GM21367 (cell line): ENCODE measurements at regions not wholly inside any gene's neighbourhood (a gene's known extent, or its start where the extent isn't known, plus 50 kb on each side); places are given as distances from the start of the nearest gene placed in this dataset.

Experiments
- ATAC-seq: cut with Tn5 transposase; IDR thresholded peaks from one replicate; pipeline ENCODE4 v1.9.1; 2021; ENCODE audit not compliant: unreplicated experiment

GRCh38 chr11:95450547-95451123 is 219.6 kb upstream of the SESN3 start:
- ATAC-seq, result no peak

DNA sequence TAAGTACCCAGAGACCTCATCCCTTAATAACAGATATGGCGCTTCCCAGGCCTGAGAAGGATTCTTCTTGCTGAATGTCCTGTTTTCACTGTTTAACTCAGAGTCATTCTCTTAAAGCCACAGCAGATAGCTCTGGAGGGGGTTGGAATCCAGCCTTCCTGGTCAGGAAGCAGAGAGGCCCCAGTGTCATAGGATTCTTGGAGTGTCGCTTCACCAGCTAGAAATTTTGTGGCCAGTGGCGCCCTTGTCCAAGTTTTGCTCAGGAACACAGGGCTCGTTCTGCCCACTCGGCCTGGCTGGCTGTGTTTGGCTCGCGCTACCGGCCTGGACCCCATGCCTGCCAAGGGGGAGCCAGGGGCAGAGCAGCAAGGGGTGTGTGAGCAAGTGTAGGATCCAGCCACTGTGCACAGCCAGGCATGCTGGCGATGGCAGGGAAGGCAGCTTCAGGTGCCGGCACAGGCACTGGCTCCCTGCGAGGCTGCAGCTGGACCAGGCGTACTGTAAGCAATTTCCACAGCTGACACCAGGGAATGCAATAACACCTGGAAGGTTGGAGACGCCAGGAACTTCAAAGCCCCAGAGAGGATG is 214.8 kb upstream of the SESN3 start:
- ATAC-seq, result no peak

GRCh38 chr11:95444309-95445241 is 213.6 kb upstream of the SESN3 start:
- no peak for ATAC-seq

GRCh38 chr11:95443386-95443785 is 212.4 kb upstream of the SESN3 start:
- no peak for ATAC-seq

DNA sequence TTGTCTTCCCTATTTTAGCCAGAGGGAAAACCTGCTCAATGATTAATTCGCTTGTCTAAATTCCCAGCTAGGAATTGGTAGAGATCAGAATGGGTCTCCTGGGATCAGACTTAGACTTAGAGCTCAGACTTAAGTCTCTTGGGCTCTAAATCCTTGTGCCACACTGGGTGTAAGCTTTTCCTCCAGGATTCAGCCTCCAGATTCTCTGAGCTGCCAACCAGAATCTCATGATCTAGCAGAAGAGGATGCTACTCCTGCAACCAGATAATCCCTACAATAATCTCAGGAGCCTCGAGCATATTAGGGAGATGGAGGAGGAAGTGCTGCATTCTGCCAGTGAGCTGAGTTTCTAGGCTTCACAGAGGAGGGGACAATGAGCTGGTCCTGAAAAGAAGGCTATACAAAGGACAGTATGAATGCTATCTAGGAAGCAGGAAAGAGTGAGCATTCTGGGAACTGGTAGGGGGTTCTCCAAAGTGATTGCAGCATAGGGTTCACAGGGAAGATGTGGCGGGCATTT is 211.6 kb upstream of the SESN3 start:
- no peak for ATAC-seq

GRCh38 chr11:95435628-95436353 is 204.8 kb upstream of the SESN3 start:
- no peak for ATAC-seq

- no peak for ATAC-seq
Measured at GRCh38 chr11:95435192-95435591, 204.2 kb upstream of the SESN3 start.

DNA sequence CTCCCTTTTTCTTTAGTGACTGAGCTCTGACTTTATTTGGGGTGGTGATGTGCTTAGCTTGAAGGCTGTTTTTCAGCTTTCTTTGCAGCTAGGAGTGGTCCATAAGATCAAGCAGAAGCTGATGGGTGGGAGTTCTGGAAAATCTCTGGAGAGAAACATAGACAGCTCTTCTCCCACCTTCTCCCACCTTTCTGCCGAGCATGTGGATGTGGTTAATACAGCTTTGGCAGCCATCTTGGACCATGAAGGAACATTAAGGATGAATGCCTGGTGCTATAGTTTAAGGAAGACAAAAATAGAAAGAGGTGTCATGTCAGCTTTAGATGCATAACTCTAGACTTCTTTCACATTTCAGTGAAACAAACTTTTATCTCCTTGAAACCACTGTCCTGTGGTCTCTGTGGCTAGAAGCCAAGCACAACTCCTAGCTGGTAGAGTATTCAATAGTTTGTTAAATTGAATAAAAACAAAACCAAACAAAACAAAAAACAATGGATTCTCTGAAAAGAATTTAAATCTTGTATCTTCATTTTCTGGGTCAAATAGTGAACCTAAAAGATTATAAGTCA is 203.6 kb upstream of the SESN3 start:
- ATAC-seq, result no peak

DNA sequence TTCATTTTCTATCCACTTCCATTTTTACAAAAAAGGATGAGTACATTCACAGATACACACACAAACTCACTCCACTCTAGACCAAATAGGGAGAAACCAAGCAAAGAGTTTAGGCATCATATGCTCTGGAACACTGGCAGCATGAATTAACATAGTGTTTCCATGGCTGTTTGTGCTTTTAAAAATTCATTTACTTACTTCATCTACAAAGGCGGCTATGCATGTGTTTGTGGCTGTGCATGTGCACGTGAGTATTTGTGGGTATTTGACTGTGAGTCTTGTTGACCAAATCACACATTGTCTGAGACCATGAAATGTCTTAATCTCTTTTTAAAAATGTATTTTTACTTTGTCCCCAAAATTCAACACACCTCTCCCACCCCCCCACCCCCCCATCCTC is 203.0 kb upstream of the SESN3 start:
- no peak for ATAC-seq

GRCh38 chr11:95432714-95433503 is 201.9 kb upstream of the SESN3 start:
- no peak for ATAC-seq

DNA sequence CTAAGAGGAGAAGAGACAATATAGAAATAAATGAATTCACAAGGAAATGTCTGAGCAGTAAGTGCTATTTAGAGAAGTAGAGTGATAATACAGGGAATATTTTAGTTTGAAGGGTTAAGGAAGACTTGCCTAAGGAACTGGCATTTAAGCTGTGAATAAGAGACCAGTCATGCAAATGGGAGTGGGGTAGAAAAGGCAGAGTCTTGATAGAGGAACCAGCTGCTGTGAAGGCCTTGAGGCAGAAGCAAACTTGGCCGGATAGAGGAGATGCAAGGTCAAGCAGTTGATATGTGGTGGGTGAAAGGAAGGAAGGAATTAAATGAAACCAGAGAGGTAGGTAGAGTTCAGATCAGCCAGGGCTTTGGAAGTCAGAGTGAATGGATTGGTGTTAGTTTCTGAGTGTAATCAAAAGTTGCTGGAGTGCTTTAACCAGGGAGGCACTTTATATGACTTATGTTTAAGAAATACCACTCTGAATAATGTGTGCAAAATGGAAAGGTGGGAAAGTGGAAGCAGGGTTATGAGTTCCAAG is 198.4 kb upstream of the SESN3 start:
- no peak for ATAC-seq

DNA sequence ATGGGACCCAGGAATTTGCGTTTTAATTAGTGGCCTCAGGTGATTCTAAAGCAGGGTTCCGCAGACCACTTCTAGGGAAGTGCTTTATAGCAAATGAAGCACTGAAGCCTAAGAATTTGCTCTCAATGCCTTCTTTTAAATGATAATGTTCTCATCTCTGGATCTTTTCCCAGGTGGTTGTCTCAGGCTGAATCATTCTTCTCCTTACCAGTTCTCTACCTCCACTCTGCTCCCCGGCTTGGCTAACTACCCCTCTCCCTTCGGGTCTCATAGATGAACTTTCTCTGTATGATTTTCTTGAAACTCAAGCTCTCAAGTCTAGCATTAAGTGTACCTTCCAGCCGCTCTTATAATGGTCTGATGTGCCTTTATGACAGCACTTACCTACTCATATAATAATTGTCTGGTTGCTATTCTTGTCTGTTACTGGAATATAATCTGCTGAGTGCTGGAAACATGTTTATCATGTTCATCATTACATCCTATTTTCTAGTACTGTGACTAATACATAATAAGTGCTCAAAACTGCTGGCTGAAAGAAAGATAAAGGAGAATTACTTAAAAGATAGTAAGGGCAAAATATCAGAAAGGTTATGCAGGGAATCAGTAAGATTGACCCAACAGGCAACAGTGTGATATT is 195.9 kb upstream of the SESN3 start:
- ATAC-seq, result no peak

GRCh38 chr11:95419915-95420314 is 188.9 kb upstream of the SESN3 start:
- ATAC-seq, result no peak

- ATAC-seq, result no peak
Measured at GRCh38 chr11:95418916-95419315, 187.9 kb upstream of the SESN3 start.

- ATAC-seq, result no peak
Measured at GRCh38 chr11:95417832-95418231, 186.8 kb upstream of the SESN3 start.

- no peak for ATAC-seq
Measured at GRCh38 chr11:95415837-95416304, 184.9 kb upstream of the SESN3 start.

DNA sequence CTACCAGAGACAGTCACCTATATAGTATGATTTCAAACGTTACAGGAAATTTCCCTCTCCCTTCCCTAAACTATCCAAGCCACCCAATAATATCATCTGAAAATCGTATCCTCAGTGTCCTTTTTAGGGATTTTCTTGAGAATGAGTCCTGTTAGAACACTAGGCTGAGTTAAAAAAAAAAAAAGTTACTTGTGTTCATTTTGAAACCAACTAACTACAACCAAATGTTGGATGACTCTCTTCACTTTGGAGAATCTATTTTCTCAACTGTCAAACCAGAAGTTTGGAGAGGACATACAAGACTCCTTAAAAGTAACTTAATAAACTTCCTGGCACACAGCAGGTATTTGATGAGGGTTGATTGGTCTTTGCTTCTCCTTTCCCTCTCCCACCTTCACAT is 183.2 kb upstream of the SESN3 start:
- ATAC-seq, result no peak

DNA sequence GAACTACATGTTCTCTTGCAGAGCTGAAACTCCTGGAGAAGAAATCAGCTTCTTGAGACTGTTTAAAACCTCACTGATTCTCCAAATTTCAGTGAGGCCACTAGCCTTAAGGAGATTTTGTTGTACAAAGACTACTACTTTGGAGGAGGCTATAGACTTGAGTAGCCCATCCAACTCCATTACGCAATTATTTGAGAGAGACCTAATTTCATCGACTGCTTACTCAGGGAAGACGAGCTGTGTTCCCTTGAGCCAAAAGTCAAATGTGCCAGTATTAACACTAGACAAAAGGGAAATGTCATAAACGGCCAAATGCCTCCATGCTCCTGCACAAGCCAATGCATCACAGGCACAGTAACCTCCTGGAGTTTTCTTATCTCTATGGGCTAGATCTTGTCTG is 182.8 kb upstream of the SESN3 start:
- no peak for ATAC-seq

DNA sequence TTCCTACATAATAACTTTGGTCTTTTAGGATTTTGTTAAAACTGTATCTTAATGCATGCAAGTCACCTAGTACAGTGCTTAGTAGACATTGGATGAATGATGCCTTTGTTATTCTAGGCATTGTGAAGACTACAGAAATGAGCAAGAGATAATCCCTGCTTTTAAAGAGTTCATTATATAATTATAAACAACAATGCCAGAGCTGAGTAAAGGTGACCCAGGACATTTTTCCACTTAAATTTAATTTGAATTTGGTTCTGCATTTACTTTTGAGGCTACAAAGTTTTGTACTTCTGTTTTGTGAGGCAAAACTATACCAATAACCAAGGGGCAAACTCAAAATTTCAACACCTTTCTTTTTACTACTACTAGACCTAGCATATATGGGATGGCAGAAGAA is 182.0 kb upstream of the SESN3 start:
- no peak for ATAC-seq
